HepG2 (cell line): ENCODE measurements at regions not wholly inside any gene's neighbourhood (a gene's known extent, or its start where the extent isn't known, plus 50 kb on each side); places are given as distances from the start of the nearest gene placed in this dataset.

Experiments used
- CAMTA2 ChIP-seq: sonication (generic); formaldehyde crosslinking; IDR thresholded peaks from 2 replicates; pipeline ENCODE4 v1.4.0; 2020; ENCODE audit warnings: mild to moderate bottlenecking, missing genetic modification reagents, borderline replicate concordance
- EEA1 ChIP-seq: sonication (generic); formaldehyde crosslinking; IDR thresholded peaks from 2 replicates; pipeline ENCODE4 v1.5.1; 2020; ENCODE audit warnings: mild to moderate bottlenecking, missing genetic modification reagents, borderline replicate concordance
- EP300 ChIP-seq, 3 experiments: sonication (generic) in 1 of 3; formaldehyde crosslinking in 1 of 3; IDR thresholded peaks; 2 replicates each; pipeline versions ENCODE4 v1.5.1 to v1.6.1; 2011 to 2020; ENCODE audit warnings: low read depth in 2 of 3, low read length in 2 of 3, borderline replicate concordance in 1 of 3, improper control_type of control experiment in 1 of 3, mild to moderate bottlenecking in 1 of 3, missing genetic modification reagents in 1 of 3, moderate library complexity in 1 of 3
- FOXA1 ChIP-seq, 2 experiments: fragments of 450-650 bp in 1 of 2; sonication (generic) in 1 of 2; formaldehyde crosslinking in 1 of 2; IDR thresholded peaks; 2 replicates each; pipeline versions ENCODE4 v1.4.0 to v1.6.1; 2016 to 2020; ENCODE audit warnings: missing genetic modification reagents in 1 of 2
- FOXA3 ChIP-seq: IDR thresholded peaks from 2 replicates; pipeline ENCODE4 v1.6.1; 2016; ENCODE audit warnings: missing genetic modification reagents, missing compliant biosample characterization
- GTF2F1 ChIP-seq: fragments of 150-350 bp; IDR thresholded peaks from 2 replicates; pipeline ENCODE4 v1.6.1; 2014; ENCODE audit warnings: low read length
- HCFC1 ChIP-seq: fragments of 150-350 bp; IDR thresholded peaks from 2 replicates; pipeline ENCODE4 v1.6.1; 2014; ENCODE audit warnings: low read depth, low read length
- KMT2A ChIP-seq: sonication (generic); formaldehyde crosslinking; IDR thresholded peaks from 2 replicates; pipeline ENCODE4 v1.4.0; 2020; ENCODE audit warnings: missing genetic modification reagents
- NFIC ChIP-seq: IDR thresholded peaks from 2 replicates; pipeline ENCODE4 v1.6.1; 2012; ENCODE audit warnings: mild to moderate bottlenecking, low read length, inconsistent platforms
- SMARCC2 ChIP-seq: fragments of 450-650 bp; IDR thresholded peaks from 2 replicates; pipeline ENCODE4 v1.6.1; 2017; ENCODE audit warnings: antibody characterized with exemption, mild to moderate bottlenecking
- STAT6 ChIP-seq: sonication (generic); formaldehyde crosslinking; IDR thresholded peaks from 2 replicates; pipeline ENCODE4 v1.4.0; 2020; ENCODE audit warnings: missing genetic modification reagents, mild to moderate bottlenecking, borderline replicate concordance
- ZBTB38 ChIP-seq: sonication (generic); formaldehyde crosslinking; IDR thresholded peaks from 2 replicates; pipeline ENCODE4 v1.5.1; 2020; ENCODE audit warnings: mild to moderate bottlenecking, missing genetic modification reagents
- ZNF138 ChIP-seq: sonication (generic); formaldehyde crosslinking; IDR thresholded peaks from 2 replicates; pipeline ENCODE4 v1.5.0; 2020; ENCODE audit warnings: mild to moderate bottlenecking, low read depth, missing genetic modification reagents
- ZNF253 ChIP-seq: sonication (generic); formaldehyde crosslinking; IDR thresholded peaks from 2 replicates; pipeline ENCODE4 v1.8.0; 2022; ENCODE audit warnings: mild to moderate bottlenecking, missing genetic modification reagents, borderline replicate concordance

DNA sequence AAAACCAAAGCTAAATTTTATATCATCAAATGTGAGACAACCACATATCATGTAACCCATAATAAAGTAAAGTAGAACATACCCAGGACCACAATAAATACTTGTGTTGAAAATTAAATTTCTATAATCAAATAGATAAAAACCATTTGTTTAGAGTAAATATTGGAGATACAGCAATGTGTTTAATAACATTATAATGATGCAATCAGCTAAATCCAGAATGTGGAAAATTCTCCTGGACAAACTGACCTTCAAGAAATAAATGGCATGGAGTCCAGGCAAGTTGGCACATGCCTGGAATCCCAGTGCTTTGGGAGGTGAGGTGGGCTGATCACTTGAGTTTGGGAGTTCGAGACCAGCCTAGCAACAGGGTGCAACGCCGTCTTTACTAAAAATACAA lies 84.0 kb downstream of the GPX5 start:
- TF ChIP-seq EEA1 (no peak), ZBTB38 (CRISPR knock-in tag) (no peak), HCFC1 (no peak), EP300 (IDR thresholded peaks at IDR 0.05; ENCODE audit: low read depth in 2 of 2, low read length in 2 of 2) (no peak), EP300 (CRISPR knock-in tag; IDR thresholded peaks at IDR 0.05; ENCODE audit: borderline replicate concordance) (no peak), FOXA1 (IDR thresholded peaks at IDR 0.05) (no peak), FOXA1 (CRISPR knock-in tag; IDR thresholded peaks at IDR 0.05) (no peak), NFIC (no peak), CAMTA2 (CRISPR knock-in tag) (no peak), GTF2F1 (no peak), SMARCC2 (no peak), STAT6 (no peak), KMT2A (CRISPR knock-in tag) (no peak), FOXA3 (CRISPR knock-in tag) (no peak), ZNF253 (CRISPR knock-in tag) (no peak), ZNF138 (CRISPR knock-in tag) (no peak)
